ENCODE measurements at regions not wholly inside any gene's neighbourhood (a gene's known extent, or its start where the extent isn't known, plus 50 kb on each side); places are given as distances from the start of the nearest gene placed in this dataset.

GRCh38 chrX:5324546-5324945 lies 904.1 kb downstream of the NLGN4X start:
- no peak for TF ChIP-seq CTCF (conservative IDR thresholded peaks at IDR 0.05; ENCODE audit: low read depth, low read length)
- TF ChIP-seq EZH2 (IDR thresholded peaks at IDR 0.05; ENCODE audit: low read length, unreplicated experiment): no peak
- TF ChIP-seq EZH2phosphoT487 (IDR thresholded peaks at IDR 0.05; ENCODE audit: borderline replicate concordance, low read length): no peak
